Fibroblast of lung (primary cell): ENCODE measurements at regions not wholly inside any gene's neighbourhood (a gene's known extent, or its start where the extent isn't known, plus 50 kb on each side); places are given as distances from the start of the nearest gene placed in this dataset.

ENCODE experiments used
- CTCF ChIP-seq, 2 donors: IDR thresholded peaks in 1 of 2; conservative IDR thresholded peaks in 1 of 2; 1 replicate in 1 of 2; 2 replicates in 1 of 2; pipeline ENCODE4 v1.5.1; 2011 to 2012; ENCODE audit warnings: low read length in 2 of 2, control low read depth in 1 of 2, inconsistent platforms in 1 of 2, low read depth in 1 of 2, mild to moderate bottlenecking in 1 of 2
- EZH2 ChIP-seq: IDR thresholded peaks from 2 replicates; pipeline ENCODE4 v1.5.1; 2012; ENCODE audit warnings: low read length, control low read depth, mild to moderate bottlenecking; ENCODE audit errors: missing control alignments

- TF ChIP-seq CTCF (conservative IDR thresholded peaks at IDR 0.05 in 1 of 2, IDR thresholded peaks at IDR 0.05 in 1 of 2; ENCODE audit: low read depth in 1 of 2, low read length in 2 of 2) (no peak), EZH2 (no peak)
Measured at GRCh38 chr4:3355266-3355748, 62.5 kb downstream of the RGS12 start.
